HepG2 (cell line): ENCODE measurements at regions not wholly inside any gene's neighbourhood (a gene's known extent, or its start where the extent isn't known, plus 50 kb on each side); places are given as distances from the start of the nearest gene placed in this dataset.

ENCODE experiments used
- ATAC-seq: fragments of 200-7000 bp; cut with Tn5 transposase; 3 replicates; pipeline ENCODE4 v1.9.1; 2020; ENCODE audit warnings: mild to moderate bottlenecking, moderate library complexity
- BruUV-seq: library from RNA; stranded (reverse); fragments of 400-500 nt; replicated peaks from 2 replicates; lab custom pipeline; 2021; lab: Mats Ljungman, UMichigan
- CTCF ChIA-PET: fragments of 300-600 bp; formaldehyde crosslinking; extraction: SDS; loops from one replicate; lab custom pipeline; 2021; ENCODE audit warnings: low total read pairs, inconsistent platforms, low intra/inter-chr PET ratio; lab: Yijun Ruan, JAX
- POLR2A ChIA-PET: fragments of 350-600 bp; sonication (Branson Sonifier 250); formaldehyde crosslinking; loops from one replicate; lab custom pipeline; 2020; ENCODE audit warnings: antibody characterized with exemption, inconsistent platforms; lab: Yijun Ruan, JAX
- DNase-seq: peaks from one replicate; pipeline ENCODE4 v3.0.0-alpha.2; 2015; ENCODE audit warnings: low spot score
- FAIRE-seq: peaks from 3 replicates; lab custom pipeline; 2011; peaks lifted over from hg19 to GRCh38; lab: Jason Lieb, UNC
- H2AFZ ChIP-seq: one replicate; pipeline ENCODE4 v1.6.1; 2011; ENCODE audit warnings: low read length, inconsistent platforms
- H3K27ac ChIP-seq: fragments of 300-600 bp; 3 replicates; pipeline ENCODE4 v1.8.0; 2011; ENCODE audit warnings: mixed run types, mild to moderate bottlenecking, mixed read lengths, low read length, inconsistent platforms; ENCODE audit not compliant: insufficient read depth; ENCODE audit errors: extremely low read length
- H3K27me3 ChIP-seq, 2 experiments: fragments of 200-600 bp in 1 of 2; 2 replicates in 1 of 2; 3 replicates in 1 of 2; pipeline versions ENCODE4 v1.6.0 to v1.8.0; 2011; ENCODE audit warnings: low read length in 2 of 2, mild to moderate bottlenecking in 2 of 2, moderate library complexity in 2 of 2, inconsistent platforms in 1 of 2; ENCODE audit not compliant: insufficient read depth in 2 of 2, control insufficient read depth in 1 of 2
- H3K36me3 ChIP-seq, 2 experiments: fragments of 200-600 bp in 1 of 2; replicated peaks in 1 of 2; 2 replicates in 1 of 2; 3 replicates in 1 of 2; pipeline versions ENCODE4 v1.5.1 to v1.8.0; 2011; ENCODE audit warnings: low read length in 2 of 2, inconsistent platforms in 1 of 2; ENCODE audit not compliant: insufficient read depth in 2 of 2, control insufficient read depth in 1 of 2
- H3K4me1 ChIP-seq: 2 replicates; pipeline ENCODE4 v1.5.1; 2012; ENCODE audit warnings: low read length, inconsistent platforms; ENCODE audit not compliant: insufficient read depth
- H3K4me2 ChIP-seq: 2 replicates; pipeline ENCODE4 v1.6.0; 2011; ENCODE audit warnings: low read depth, low read length, inconsistent platforms
- H3K4me3 ChIP-seq, 3 experiments: fragments of 200-600 bp in 1 of 3; sonication (generic), shearing (Covaris generic) in 1 of 3; replicated peaks in 1 of 3; 2 replicates each; pipeline ENCODE4 v1.5.1; 2011 to 2016; ENCODE audit warnings: low read length in 3 of 3, inconsistent platforms in 2 of 3, low read depth in 2 of 3, mild to moderate bottlenecking in 2 of 3, control low read depth in 1 of 3, mixed read lengths in 1 of 3; ENCODE audit not compliant: insufficient read depth in 1 of 3
- H3K79me2 ChIP-seq: one replicate; pipeline ENCODE4 v1.6.1; 2011; ENCODE audit warnings: low read length, inconsistent platforms; ENCODE audit not compliant: insufficient read depth
- H3K9ac ChIP-seq: 2 replicates; pipeline ENCODE4 v1.6.0; 2011; ENCODE audit warnings: mild to moderate bottlenecking, low read depth, low read length, inconsistent platforms; ENCODE audit not compliant: insufficient read depth
- H3K9me3 ChIP-seq: 2 replicates; pipeline ENCODE4 v1.5.1; 2012; ENCODE audit warnings: mild to moderate bottlenecking, low read length
- H4K20me1 ChIP-seq: 2 replicates; pipeline ENCODE4 v1.6.0; 2011; ENCODE audit warnings: inconsistent platforms, mild to moderate bottlenecking, low read length, moderate library complexity; ENCODE audit not compliant: insufficient read depth
- ATF4 ChIP-seq, 2 experiments: fragments of 450-650 bp in 1 of 2; sonication (generic) in 1 of 2; formaldehyde crosslinking; IDR thresholded peaks; 2 replicates each; pipeline versions ENCODE4 v1.5.0 to v1.8.0; 2020 to 2022; ENCODE audit warnings: mild to moderate bottlenecking in 1 of 2, missing genetic modification reagents in 1 of 2
- CBX1 ChIP-seq: IDR thresholded peaks from one replicate; pipeline ENCODE4 v1.6.1; 2016; ENCODE audit warnings: antibody characterized with exemption, low read depth
- ELF3 ChIP-seq: IDR thresholded peaks from 2 replicates; pipeline ENCODE4 v1.6.1; 2016; ENCODE audit warnings: missing genetic modification reagents, missing compliant biosample characterization
- GZF1 ChIP-seq: sonication (generic); formaldehyde crosslinking; IDR thresholded peaks from 2 replicates; pipeline ENCODE4 v1.5.1; 2020; ENCODE audit warnings: mild to moderate bottlenecking, missing genetic modification reagents
- MAFK ChIP-seq, 2 experiments: IDR thresholded peaks in 1 of 2; conservative IDR thresholded peaks in 1 of 2; 2 replicates each; pipeline ENCODE4 v1.6.1; 2011; ENCODE audit warnings: improper control_type of control experiment in 2 of 2, low read length in 2 of 2
- MED1 ChIP-seq: sonication (generic); formaldehyde crosslinking; IDR thresholded peaks from 2 replicates; pipeline ENCODE4 v1.4.0; 2020; ENCODE audit warnings: missing genetic modification reagents
- MTERF4 ChIP-seq: sonication (generic); formaldehyde crosslinking; IDR thresholded peaks from 2 replicates; pipeline ENCODE4 v1.8.0; 2023; ENCODE audit warnings: mild to moderate bottlenecking, missing genetic modification reagents
- NAIF1 ChIP-seq: sonication (generic); formaldehyde crosslinking; IDR thresholded peaks from 2 replicates; pipeline ENCODE4 v1.5.0; 2020; ENCODE audit warnings: mild to moderate bottlenecking, missing genetic modification reagents, borderline replicate concordance
- PTBP1 ChIP-seq: fragments of 200-400 bp; formaldehyde crosslinking; IDR thresholded peaks from 2 replicates; pipeline ENCODE4 v1.6.1; 2018; ENCODE audit warnings: low read length, low read depth; ENCODE audit not compliant: poor library complexity, severe bottlenecking
- RARA ChIP-seq: IDR thresholded peaks from 2 replicates; pipeline ENCODE4 v1.6.1; 2016; ENCODE audit warnings: missing genetic modification reagents, missing compliant biosample characterization
- SIN3B ChIP-seq: fragments of 150-350 bp; IDR thresholded peaks from 2 replicates; pipeline ENCODE4 v1.6.1; 2014; ENCODE audit warnings: low read length
- SNAPC5 ChIP-seq: sonication (generic); formaldehyde crosslinking; IDR thresholded peaks from 2 replicates; pipeline ENCODE4 v1.8.1; 2023; ENCODE audit warnings: mild to moderate bottlenecking, missing genetic modification reagents, borderline replicate concordance
- SRSF4 ChIP-seq: fragments of 200-400 bp; formaldehyde crosslinking; IDR thresholded peaks from one replicate; pipeline ENCODE4 v1.6.1; 2018; ENCODE audit warnings: mild to moderate bottlenecking, low read depth, low read length, moderate library complexity; ENCODE audit not compliant: poor library complexity, severe bottlenecking
- THAP11 ChIP-seq: IDR thresholded peaks from 2 replicates; pipeline ENCODE4 v1.6.1; 2016; ENCODE audit warnings: missing biosample characterization, missing genetic modification reagents
- ZNF232 ChIP-seq: sonication (generic); formaldehyde crosslinking; IDR thresholded peaks from 2 replicates; pipeline ENCODE4 v1.4.0; 2020; ENCODE audit warnings: missing genetic modification reagents, borderline replicate concordance
- ZNF333 ChIP-seq: sonication (generic); formaldehyde crosslinking; IDR thresholded peaks from 2 replicates; pipeline ENCODE4 v1.4.0; 2020; ENCODE audit warnings: mild to moderate bottlenecking, missing genetic modification reagents, borderline replicate concordance
- ZNF589 ChIP-seq: sonication (generic); formaldehyde crosslinking; conservative IDR thresholded peaks from 2 replicates; pipeline ENCODE4 v1.8.0; 2022; ENCODE audit warnings: mild to moderate bottlenecking, moderate library complexity, missing genetic modification reagents
- whole genome bisulfite sequencing: methylation state at CpG from one replicate; pipeline ENCODE4 v1.1.6; 2017; ENCODE audit warnings: low lambda C conversion rate; 5-methylcytosine and 5-hydroxymethylcytosine counted together
- in situ Hi-C: cut with HindIII; loops from 2 replicates; pipeline ENCODE4 v1.10.0; 2017; ENCODE audit warnings: low pct_unique_long_range_greater_than_20kb; ENCODE audit not compliant: extremely low pct_ligation_motif_present
- intact Hi-C: fragments of 100-400 bp; cut with micrococcal nuclease; formaldehyde crosslinking; loops from one replicate; pipeline ENCODE4 v1.10.0; 2022; ENCODE audit not compliant: unreplicated experiment

- TF ChIP-seq SRSF4 = no peak
- no peak for TF ChIP-seq SIN3B
- TF ChIP-seq, all 625 proteins: peak for 0
Observed at GRCh38 chr5:114988096-114988495, 181.6 kb downstream of the TRIM36 start (continued).

GRCh38 chr5:114984796-114985195, 184.9 kb downstream of the TRIM36 start:
- no peaks in the 10 kb centered on the region for H3K4me1 ChIP-seq
- no peak overlapping the region for H3K4me3 ChIP-seq
- H3K27me3 ChIP-seq = no peaks in the 10 kb centered on the region
- H2AFZ ChIP-seq = no peak overlapping the region
- POLR2A ChIA-PET = no interaction called here
- TF ChIP-seq RARA (CRISPR knock-in tag) (no peak), THAP11 (CRISPR knock-in tag) (no peak), CBX1 (no peak), ZNF589 (CRISPR knock-in tag) (no peak), ELF3 (CRISPR knock-in tag) (no peak), GZF1 (no peak), ATF4 (CRISPR knock-in tag; IDR thresholded peaks at IDR 0.05) (no peak), PTBP1 (no peak), NAIF1 (CRISPR knock-in tag) (no peak), MAFK (conservative IDR thresholded peaks at IDR 0.05 in 1 of 2, IDR thresholded peaks at IDR 0.05 in 1 of 2; ENCODE audit: low read length in 2 of 2) (no peak), ZNF232 (no peak), MTERF4 (CRISPR knock-in tag) (no peak), ZNF333 (CRISPR knock-in tag) (no peak), MED1 (CRISPR knock-in tag) (no peak), SNAPC5 (no peak)
- WGBS = 6% methylated on average over 2 of the region's 2 CpGs
- H3K9me3 ChIP-seq = no peaks in the 10 kb centered on the region
- DNase-seq = no peak
- CTCF ChIA-PET = no interaction called here
- no peaks in the 10 kb centered on the region for H3K36me3 ChIP-seq
- no peaks in the 10 kb centered on the region for H3K79me2 ChIP-seq
- ATAC-seq = no peak
- H3K9ac ChIP-seq = no peak overlapping the region
- no peak overlapping the region for H3K27ac ChIP-seq
- in situ Hi-C loops (no loop called here), intact Hi-C loops (no loop called here)
- no peak overlapping the region for H3K4me2 ChIP-seq
- no peak for FAIRE-seq
- no TSS peak for BruUV-seq
- no peaks in the 10 kb centered on the region for H4K20me1 ChIP-seq
